IMR-90 (cell line): ENCODE measurements at regions not wholly inside any gene's neighbourhood (a gene's known extent, or its start where the extent isn't known, plus 50 kb on each side); places are given as distances from the start of the nearest gene placed in this dataset.

ENCODE experiments used
- ATAC-seq: fragments of 200-7000 bp; cut with Tn5 transposase; 2 replicates; pipeline ENCODE4 v1.9.1; 2020; ENCODE audit warnings: low read depth, mild to moderate bottlenecking, moderate library complexity
- BruUV-seq: library from RNA; stranded (reverse); fragments of 400-500 nt; replicated peaks from 2 replicates; lab custom pipeline; 2021; lab: Mats Ljungman, UMichigan
- CTCF ChIA-PET: fragments of 300-600 bp; formaldehyde crosslinking; extraction: SDS; loops from one replicate; lab custom pipeline; 2021; ENCODE audit warnings: antibody characterized with exemption; lab: Yijun Ruan, JAX
- POLR2A ChIA-PET: fragments of 300-600 bp; sonication (Branson Sonifier 250); formaldehyde crosslinking; loops from one replicate; lab custom pipeline; 2022; ENCODE audit warnings: antibody characterized with exemption; ENCODE audit not compliant: unreplicated experiment; lab: Charles Lee
- DNase-seq: peaks from one replicate; pipeline ENCODE4 v3.0.0; 2013
- H2AFZ ChIP-seq: replicated peaks from 2 replicates; pipeline ENCODE3; 2013; ENCODE audit warnings: low read length, mild to moderate bottlenecking; ENCODE audit not compliant: poor library complexity
- H2AK5ac ChIP-seq: 2 replicates; pipeline ENCODE4 v1.6.1; 2013; ENCODE audit warnings: low read depth, low read length, inconsistent platforms
- H2AK9ac ChIP-seq: replicated peaks from 2 replicates; pipeline ENCODE3; 2013; ENCODE audit warnings: mild to moderate bottlenecking, low read depth, low read length, moderate library complexity; ENCODE audit not compliant: poor library complexity
- H2BK120ac ChIP-seq: 2 replicates; pipeline ENCODE4 v1.6.1; 2013; ENCODE audit warnings: low read depth, low read length, inconsistent platforms
- H2BK15ac ChIP-seq: 3 replicates; pipeline ENCODE4 v1.6.1; 2013; ENCODE audit warnings: low read depth, low read length, inconsistent platforms
- H2BK20ac ChIP-seq: 2 replicates; pipeline ENCODE4 v1.6.1; 2013; ENCODE audit warnings: low read depth, mild to moderate bottlenecking, inconsistent platforms, low read length, moderate library complexity
- H2BK5ac ChIP-seq: 2 replicates; pipeline ENCODE4 v1.6.1; 2013; ENCODE audit warnings: mild to moderate bottlenecking, low read depth, low read length, inconsistent platforms; ENCODE audit not compliant: poor library complexity, severe bottlenecking
- H3K14ac ChIP-seq: replicated peaks from 2 replicates; pipeline ENCODE4 v1.6.1; 2013; ENCODE audit warnings: low read depth, low read length, inconsistent platforms
- H3K18ac ChIP-seq: 2 replicates; pipeline ENCODE4 v1.6.1; 2013; ENCODE audit warnings: low read depth, low read length, control low read depth
- H3K23ac ChIP-seq: 2 replicates; pipeline ENCODE4 v1.6.1; 2013; ENCODE audit warnings: low read depth, low read length, inconsistent platforms
- H3K27ac ChIP-seq: 2 replicates; pipeline ENCODE4 v1.5.1; 2013; ENCODE audit warnings: mild to moderate bottlenecking, control low read depth, low read length; ENCODE audit not compliant: insufficient read depth
- H3K27me3 ChIP-seq: 2 replicates; pipeline ENCODE4 v1.6.1; 2013; ENCODE audit warnings: low read length; ENCODE audit not compliant: control insufficient read depth, insufficient read depth
- H3K36me3 ChIP-seq: 2 replicates; pipeline ENCODE4 v1.6.1; 2013; ENCODE audit warnings: low read length, mixed read lengths; ENCODE audit not compliant: control insufficient read depth, insufficient read depth
- H3K4ac ChIP-seq: 2 replicates; pipeline ENCODE4 v1.6.1; 2013; ENCODE audit warnings: low read depth, low read length, inconsistent platforms
- H3K4me1 ChIP-seq: 2 replicates; pipeline ENCODE4 v1.6.1; 2013; ENCODE audit warnings: low read length, mixed read lengths; ENCODE audit not compliant: control insufficient read depth, insufficient read depth
- H3K4me2 ChIP-seq: 2 replicates; pipeline ENCODE4 v1.6.1; 2013; ENCODE audit warnings: low read depth, mild to moderate bottlenecking, control low read depth, low read length, moderate library complexity
- H3K4me3 ChIP-seq: 2 replicates; pipeline ENCODE4 v1.5.1; 2013; ENCODE audit warnings: low read depth, mild to moderate bottlenecking, control low read depth, low read length, moderate library complexity; ENCODE audit not compliant: insufficient read depth
- H3K56ac ChIP-seq: 2 replicates; pipeline ENCODE4 v1.6.1; 2013; ENCODE audit warnings: low read length, inconsistent platforms; ENCODE audit not compliant: insufficient read depth; ENCODE audit errors: extremely low read depth
- H3K79me1 ChIP-seq, 2 experiments: 2 replicates each; pipeline ENCODE4 v1.6.1; 2013; ENCODE audit warnings: low read length in 2 of 2, inconsistent platforms in 1 of 2, low read depth in 1 of 2
- H3K9ac ChIP-seq: 2 replicates; pipeline ENCODE4 v1.6.1; 2013; ENCODE audit warnings: low read depth, low read length, control low read depth
- H3K9me1 ChIP-seq: 2 replicates; pipeline ENCODE4 v1.6.1; 2013; ENCODE audit warnings: low read length, inconsistent platforms; ENCODE audit not compliant: insufficient read depth
- H3K9me3 ChIP-seq: 2 replicates; pipeline ENCODE4 v1.6.1; 2013; ENCODE audit warnings: low read length; ENCODE audit not compliant: control insufficient read depth, insufficient read depth
- H4K20me1 ChIP-seq: 2 replicates; pipeline ENCODE4 v1.6.1; 2013; ENCODE audit warnings: low read length, inconsistent platforms; ENCODE audit not compliant: insufficient read depth
- H4K5ac ChIP-seq: 2 replicates; pipeline ENCODE4 v1.6.1; 2013; ENCODE audit warnings: mild to moderate bottlenecking, low read depth, low read length, control low read depth
- H4K8ac ChIP-seq, 2 experiments: 2 replicates each; pipeline ENCODE4 v1.6.1; 2013; ENCODE audit warnings: low read depth in 2 of 2, low read length in 2 of 2, control low read depth in 1 of 2, inconsistent platforms in 1 of 2
- H4K91ac ChIP-seq: 2 replicates; pipeline ENCODE4 v1.6.1; 2013; ENCODE audit warnings: low read depth, low read length, inconsistent platforms; ENCODE audit not compliant: insufficient read depth
- CHD1 ChIP-seq: IDR thresholded peaks from 2 replicates; pipeline ENCODE4 v1.6.1; 2012; ENCODE audit warnings: low read depth, low read length, improper control_type of control experiment
- FOS ChIP-seq: fragments of 150-350 bp; IDR thresholded peaks from 2 replicates; pipeline ENCODE4 v1.6.1; 2016; ENCODE audit warnings: low read depth, low read length
- POLR2A ChIP-seq: IDR thresholded peaks from 2 replicates; pipeline ENCODE4 v1.6.1; 2012; ENCODE audit warnings: mild to moderate bottlenecking, low read depth, low read length
- RAD21 ChIP-seq: IDR thresholded peaks from 2 replicates; pipeline ENCODE4 v1.6.1; 2012; ENCODE audit warnings: low read length, improper control_type of control experiment
- RCOR1 ChIP-seq: IDR thresholded peaks from 2 replicates; pipeline ENCODE4 v1.6.1; 2012; ENCODE audit warnings: mild to moderate bottlenecking, low read length, improper control_type of control experiment; ENCODE audit not compliant: insufficient replicate concordance
- SMC3 ChIP-seq: fragments of 150-350 bp; IDR thresholded peaks from 2 replicates; pipeline ENCODE4 v1.6.1; 2016; ENCODE audit warnings: low read depth, mild to moderate bottlenecking, antibody characterized with exemption, low read length, moderate library complexity
- WGBS, 2 experiments: methylation state at CpG; one replicate each; pipeline versions ENCODE4 v1.1.5 to v1.1.7; 2013; ENCODE audit warnings: missing lambda C conversion rate in 2 of 2; ENCODE audit not compliant: insufficient read length in 1 of 2; ENCODE audit errors: extremely low coverage in 2 of 2; 5-methylcytosine and 5-hydroxymethylcytosine counted together
- dilution Hi-C: fragments of 300-500 bp; cut with HindIII; formaldehyde crosslinking; loops from one replicate; pipeline ENCODE4 v1.14.3; 2018; ENCODE audit warnings: low sequenced_read_pairs; ENCODE audit not compliant: unreplicated experiment
- in situ Hi-C: fragments of 300-500 bp; cut with MboI; formaldehyde crosslinking; loops from 3 replicates; pipeline ENCODE4 v1.14.3; 2019; ENCODE audit warnings: low sequenced_read_pairs, inconsistent platforms, mixed read lengths
- intact Hi-C: fragments of 100-400 bp; cut with micrococcal nuclease; formaldehyde crosslinking; loops from 2 replicates; pipeline ENCODE4 v1.10.0; 2022
- TF ChIP-seq, protein P1 (sequence below): conservative IDR thresholded peaks from 2 replicates; pipeline ENCODE4 v1.5.1; 2012; ENCODE audit warnings: mild to moderate bottlenecking, low read depth, low read length, improper control_type of control experiment

- no peaks in the 10 kb centered on the region for H3K4me1 ChIP-seq
- DNase-seq (no peak), ATAC-seq (no peak)
- no peak overlapping the region for H3K14ac ChIP-seq
- no peak for TF ChIP-seq RCOR1
- no peak for TF ChIP-seq SMC3
- TF ChIP-seq RAD21 = no peak
- no peak for TF ChIP-seq CHD1
- no peak for TF ChIP-seq FOS
- TF ChIP-seq POLR2A = no peak
- TF ChIP-seq, protein P1, sequence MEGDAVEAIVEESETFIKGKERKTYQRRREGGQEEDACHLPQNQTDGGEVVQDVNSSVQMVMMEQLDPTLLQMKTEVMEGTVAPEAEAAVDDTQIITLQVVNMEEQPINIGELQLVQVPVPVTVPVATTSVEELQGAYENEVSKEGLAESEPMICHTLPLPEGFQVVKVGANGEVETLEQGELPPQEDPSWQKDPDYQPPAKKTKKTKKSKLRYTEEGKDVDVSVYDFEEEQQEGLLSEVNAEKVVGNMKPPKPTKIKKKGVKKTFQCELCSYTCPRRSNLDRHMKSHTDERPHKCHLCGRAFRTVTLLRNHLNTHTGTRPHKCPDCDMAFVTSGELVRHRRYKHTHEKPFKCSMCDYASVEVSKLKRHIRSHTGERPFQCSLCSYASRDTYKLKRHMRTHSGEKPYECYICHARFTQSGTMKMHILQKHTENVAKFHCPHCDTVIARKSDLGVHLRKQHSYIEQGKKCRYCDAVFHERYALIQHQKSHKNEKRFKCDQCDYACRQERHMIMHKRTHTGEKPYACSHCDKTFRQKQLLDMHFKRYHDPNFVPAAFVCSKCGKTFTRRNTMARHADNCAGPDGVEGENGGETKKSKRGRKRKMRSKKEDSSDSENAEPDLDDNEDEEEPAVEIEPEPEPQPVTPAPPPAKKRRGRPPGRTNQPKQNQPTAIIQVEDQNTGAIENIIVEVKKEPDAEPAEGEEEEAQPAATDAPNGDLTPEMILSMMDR = no peak
- in situ Hi-C loops = no loop called here
- no peak overlapping the region for H4K5ac ChIP-seq
- H3K9ac ChIP-seq = no peak overlapping the region
- H3K56ac ChIP-seq = no peak overlapping the region
- H3K23ac ChIP-seq = no peak overlapping the region
- H3K4me3 ChIP-seq = no peak overlapping the region
- no peak overlapping the region for H3K4ac ChIP-seq
- H3K18ac ChIP-seq = no peak overlapping the region
- no peak overlapping the region for H2BK20ac ChIP-seq
- H4K20me1 ChIP-seq = no peaks in the 10 kb centered on the region
- H3K79me1 ChIP-seq = no peaks in the 10 kb centered on the region
- dilution Hi-C loops = no loop called here
- H3K9me3 ChIP-seq = no peaks in the 10 kb centered on the region
- BruUV-seq = no TSS peak
- H2BK15ac ChIP-seq = no peak overlapping the region
- no peak overlapping the region for H2BK120ac ChIP-seq
- H2AK5ac ChIP-seq = no peak overlapping the region
- WGBS, 2 experiments = no CpG with 5 or more reads among the region's 2 CpGs
- H3K27me3 ChIP-seq = no peaks in the 10 kb centered on the region
- no peak overlapping the region for H4K8ac ChIP-seq
- no peak overlapping the region for H4K91ac ChIP-seq
- no peaks in the 10 kb centered on the region for H3K36me3 ChIP-seq
- POLR2A ChIA-PET = no interaction called here
- no peak overlapping the region for H3K27ac ChIP-seq
- H3K9me1 ChIP-seq = no peaks in the 10 kb centered on the region
- no peak overlapping the region for H2AFZ ChIP-seq
- CTCF ChIA-PET = no interaction called here
- H3K4me2 ChIP-seq = no peak overlapping the region
- no peak overlapping the region for H2BK5ac ChIP-seq
- no peak overlapping the region for H2AK9ac ChIP-seq
- intact Hi-C loops = no loop called here
Measured at GRCh38 chr13:44784708-44785080, 204.6 kb downstream of the NUFIP1 start.
